ENCODE measurements at regions not wholly inside any gene's neighbourhood (a gene's known extent, or its start where the extent isn't known, plus 50 kb on each side); places are given as distances from the start of the nearest gene placed in this dataset.

DNA sequence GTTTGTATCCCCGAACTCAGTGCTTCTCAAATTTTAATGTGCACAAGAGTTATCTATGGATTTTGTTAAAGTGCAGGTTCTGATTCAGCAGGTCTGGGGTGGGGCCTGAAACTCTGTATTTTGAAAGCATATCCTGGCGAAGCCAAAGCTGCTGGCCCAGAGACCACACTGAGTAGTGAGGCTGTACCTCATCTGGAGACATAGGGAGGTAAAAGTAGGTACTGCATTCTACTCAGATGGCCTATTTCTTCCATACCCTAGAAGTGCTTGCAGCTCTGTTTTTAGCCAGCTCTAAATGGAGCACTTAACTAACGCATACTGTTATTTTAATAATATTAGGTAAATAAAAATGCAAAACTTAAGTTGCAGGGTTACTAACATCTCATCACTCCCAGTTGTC, 206.2 kb upstream of the PRNP start (continued):
- TF ChIP-seq NRF1 (IDR thresholded peaks at IDR 0.05; ENCODE audit: low read depth, low read length): no peak

DNA sequence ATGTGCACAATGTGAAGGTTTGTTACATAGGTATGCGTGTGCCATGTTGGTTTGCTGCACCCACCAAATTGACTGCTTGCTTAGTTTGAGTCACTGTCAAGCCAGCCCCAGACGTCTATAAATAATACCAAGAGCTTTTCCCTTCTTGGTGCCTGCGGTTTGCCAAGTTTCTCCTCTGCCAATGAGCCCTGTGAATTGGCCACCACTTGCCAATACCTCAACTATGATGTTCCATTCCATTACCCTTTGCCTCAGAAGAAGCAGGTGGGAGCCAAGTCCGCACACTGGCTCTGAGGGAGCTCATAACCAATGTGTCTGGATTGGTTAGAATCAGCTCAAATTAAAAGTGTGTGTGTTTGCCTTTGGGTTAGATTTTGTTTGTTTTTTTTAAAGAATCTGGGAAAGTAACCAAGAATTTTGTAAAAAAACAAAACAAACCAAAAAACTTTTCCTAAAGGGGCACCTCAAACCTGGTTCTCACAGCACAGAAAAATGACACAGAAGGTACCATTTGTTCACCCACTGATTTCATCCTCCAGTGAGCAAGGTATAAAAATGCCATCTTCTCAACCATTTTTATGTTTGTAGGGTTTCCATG, 209.3 kb upstream of the PRNP start:
- ChIA-PET CTCF (interaction anchor here (2.4 kb wide), 1 partner anchor 8 kb away, joined by 5 read pairs; no protein-coding TSS in a partner anchor), POLR2A (no interaction called here)
- peaks cover 5% of the 10 kb centered on the region for H3F3A ChIP-seq (replicated peaks; ENCODE audit: insufficient read depth)
- no peak for DNase-seq
- peak in 1 of 2 experiments; percentile 22; a peak in 1 of 4 replicates for TF ChIP-seq EP300 (IDR thresholded peaks at IDR 0.05; ENCODE audit: borderline replicate concordance in 1 of 2, low read depth in 1 of 2, low read length in 1 of 2)
- no peak for TF ChIP-seq RCOR1 (IDR thresholded peaks at IDR 0.05; ENCODE audit: low read length)
- TF ChIP-seq GATA2 (CRISPR knock-in tag; IDR thresholded peaks at IDR 0.05): no peak
- TF ChIP-seq NFIC (IDR thresholded peaks at IDR 0.05; ENCODE audit: borderline replicate concordance): peak; percentile 50; the same call in 1 of the 2 replicates
- TF ChIP-seq, protein P1, sequence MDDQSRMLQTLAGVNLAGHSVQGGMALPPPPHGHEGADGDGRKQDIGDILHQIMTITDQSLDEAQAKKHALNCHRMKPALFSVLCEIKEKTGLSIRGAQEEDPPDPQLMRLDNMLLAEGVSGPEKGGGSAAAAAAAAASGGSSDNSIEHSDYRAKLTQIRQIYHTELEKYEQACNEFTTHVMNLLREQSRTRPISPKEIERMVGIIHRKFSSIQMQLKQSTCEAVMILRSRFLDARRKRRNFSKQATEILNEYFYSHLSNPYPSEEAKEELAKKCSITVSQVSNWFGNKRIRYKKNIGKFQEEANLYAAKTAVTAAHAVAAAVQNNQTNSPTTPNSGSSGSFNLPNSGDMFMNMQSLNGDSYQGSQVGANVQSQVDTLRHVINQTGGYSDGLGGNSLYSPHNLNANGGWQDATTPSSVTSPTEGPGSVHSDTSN (IDR thresholded peaks at IDR 0.05): peak; percentile 66
- peak; percentile 29; the same call in 1 of the 2 replicates for TF ChIP-seq TCF12 (IDR thresholded peaks at IDR 0.05)
- TF ChIP-seq POLR2AphosphoS5 (IDR thresholded peaks at IDR 0.05; ENCODE audit: low read depth, low read length): no peak
- H3K27ac ChIP-seq (ENCODE audit: low read depth in 2 of 2, low read length in 1 of 2): peak overlapping the region in 1 of 2 experiments; percentile 28; a peak in 2 of 4 replicates
- H3K9me3 ChIP-seq: no peaks in the 10 kb centered on the region
- no peaks in the 10 kb centered on the region for H3K27me3 ChIP-seq (ENCODE audit: insufficient read depth)
- H3K4me2 ChIP-seq: no peak overlapping the region
- H3K9ac ChIP-seq: no peak overlapping the region
- no peak overlapping the region for H3K4me3 ChIP-seq (ENCODE audit: low read depth in 2 of 2, low read length in 1 of 2)
- H3K79me2 ChIP-seq (ENCODE audit: insufficient read depth): no peaks in the 10 kb centered on the region
- WGBS (ENCODE audit: low lambda C conversion rate): 42% methylated on average over 4 of the region's 4 CpGs
- no peaks in the 10 kb centered on the region for H4K20me1 ChIP-seq (ENCODE audit: insufficient read depth)
- no peaks in the 10 kb centered on the region for H3K36me3 ChIP-seq (replicated peaks in 1 of 2; ENCODE audit: control insufficient read depth in 1 of 2, insufficient read depth in 2 of 2, low read length in 1 of 2)
- H3K9me2 ChIP-seq: no peaks in the 10 kb centered on the region
- no peak overlapping the region for H2AFZ ChIP-seq (ENCODE audit: low read depth)
- H3K4me1 ChIP-seq (ENCODE audit: control insufficient read depth in 1 of 2, insufficient read depth in 2 of 2, low read depth in 1 of 2, low read length in 1 of 2): peaks cover 0 to 22% of the 10 kb centered on the region in 2 experiments; a peak in 1 of 4 replicates

DNA sequence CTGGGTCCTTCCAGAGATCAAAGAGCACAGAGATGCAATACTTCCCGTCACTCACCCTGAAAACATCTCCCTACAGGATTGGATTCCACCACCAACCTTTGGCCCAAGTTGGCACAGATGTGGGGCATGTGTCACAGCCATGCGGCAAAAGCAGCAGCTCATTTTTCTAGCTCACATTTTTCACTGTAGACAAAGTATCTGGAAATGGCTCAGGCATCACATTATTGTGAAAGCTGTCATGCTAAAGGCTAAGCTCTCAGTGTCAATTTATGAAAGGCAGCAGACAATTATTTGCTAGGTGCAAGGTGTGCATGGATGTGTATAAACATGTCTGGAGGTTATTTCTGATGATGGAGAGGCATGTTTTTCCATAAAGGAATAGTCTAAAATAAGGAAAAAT, 213.3 kb upstream of the PRNP start:
- TF ChIP-seq, protein P2, sequence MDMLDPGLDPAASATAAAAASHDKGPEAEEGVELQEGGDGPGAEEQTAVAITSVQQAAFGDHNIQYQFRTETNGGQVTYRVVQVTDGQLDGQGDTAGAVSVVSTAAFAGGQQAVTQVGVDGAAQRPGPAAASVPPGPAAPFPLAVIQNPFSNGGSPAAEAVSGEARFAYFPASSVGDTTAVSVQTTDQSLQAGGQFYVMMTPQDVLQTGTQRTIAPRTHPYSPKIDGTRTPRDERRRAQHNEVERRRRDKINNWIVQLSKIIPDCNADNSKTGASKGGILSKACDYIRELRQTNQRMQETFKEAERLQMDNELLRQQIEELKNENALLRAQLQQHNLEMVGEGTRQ (IDR thresholded peaks at IDR 0.05; ENCODE audit: borderline replicate concordance, low read depth, low read length): no peak
- no peak for TF ChIP-seq RCOR1 (IDR thresholded peaks at IDR 0.05; ENCODE audit: low read length)
- peak; percentile 38; the same call in 1 of the 2 replicates for TF ChIP-seq TCF12 (IDR thresholded peaks at IDR 0.05)
- TF ChIP-seq, protein P1 (IDR thresholded peaks at IDR 0.05): no peak
- no peak for TF ChIP-seq FOXJ3 (CRISPR knock-in tag; IDR thresholded peaks at IDR 0.05)
- TF ChIP-seq RXRA (IDR thresholded peaks at IDR 0.05; ENCODE audit: borderline replicate concordance, low read depth): no peak
- no peak for TF ChIP-seq MXI1 (IDR thresholded peaks at IDR 0.05; ENCODE audit: low read depth, low read length)
- 0 out of 2 replicates have a peak, but pooled peaks have one; percentile 24 for TF ChIP-seq MEF2A (IDR thresholded peaks at IDR 0.05; ENCODE audit: borderline replicate concordance, low read depth)
- TF ChIP-seq FOXM1 (IDR thresholded peaks at IDR 0.05; ENCODE audit: low read depth): no peak
- TF ChIP-seq, protein P3, sequence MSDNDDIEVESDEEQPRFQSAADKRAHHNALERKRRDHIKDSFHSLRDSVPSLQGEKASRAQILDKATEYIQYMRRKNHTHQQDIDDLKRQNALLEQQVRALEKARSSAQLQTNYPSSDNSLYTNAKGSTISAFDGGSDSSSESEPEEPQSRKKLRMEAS (IDR thresholded peaks at IDR 0.05; ENCODE audit: low read depth): no peak
- Histone ChIP-seq H4K20me1 (ENCODE audit: insufficient read depth) (no peaks in the 10 kb centered on the region), H3K4me1 (ENCODE audit: control insufficient read depth in 1 of 2, insufficient read depth in 2 of 2, low read depth in 1 of 2, low read length in 1 of 2) (peaks cover 7 to 34% of the 10 kb centered on the region in 2 experiments), H3K27me3 (ENCODE audit: insufficient read depth) (no peaks in the 10 kb centered on the region), H3K9ac (no peak overlapping the region), H3K36me3 (replicated peaks in 1 of 2; ENCODE audit: control insufficient read depth in 1 of 2, insufficient read depth in 2 of 2, low read length in 1 of 2) (no peaks in the 10 kb centered on the region), H2AFZ (ENCODE audit: low read depth) (no peak overlapping the region), H3K9me2 (no peaks in the 10 kb centered on the region), H3K9me3 (no peaks in the 10 kb centered on the region), H3F3A (replicated peaks; ENCODE audit: insufficient read depth) (peaks cover 15% of the 10 kb centered on the region), H3K79me2 (ENCODE audit: insufficient read depth) (no peaks in the 10 kb centered on the region), H3K27ac (ENCODE audit: low read depth in 2 of 2, low read length in 1 of 2) (no peak overlapping the region), H3K4me3 (ENCODE audit: low read depth in 2 of 2, low read length in 1 of 2) (no peak overlapping the region), H3K4me2 (no peak overlapping the region)
- ChIA-PET POLR2A (no interaction called here), CTCF (no interaction called here)
- 19% methylated on average over 2 of the region's 2 CpGs for WGBS (ENCODE audit: low lambda C conversion rate)
- DNase-seq: no peak

Measured in SK-N-SH (cell line).